Body of pancreas (tissue), 4 donors: ENCODE measurements at regions not wholly inside any gene's neighbourhood (a gene's known extent, or its start where the extent isn't known, plus 50 kb on each side); places are given as distances from the start of the nearest gene placed in this dataset.
A peak's percentile ranks its signal among the peaks of the same experiment; 100 is the strongest.

Source experiments
- ATAC-seq: fragments of 150-250 bp; one replicate; pipeline ENCODE4 v1.9.1; 2016
- DNase-seq, 4 donors: peaks; one replicate each; pipeline ENCODE4 v3.0.0-alpha.2; 2019
- H3K27ac ChIP-seq, 4 donors: fragments of 200-600 bp; sonication (generic); 1 replicate in 3 of 4; 2 replicates in 1 of 4; pipeline versions ENCODE4 v1.5.1 to v1.6.1; 2016 to 2019; ENCODE audit warnings: mild to moderate bottlenecking in 1 of 4, mixed read lengths in 1 of 4, moderate library complexity in 1 of 4
- H3K27me3 ChIP-seq, 2 donors: fragments of 200-600 bp; sonication (generic); one replicate each; pipeline ENCODE4 v1.6.0; 2016; ENCODE audit warnings: mild to moderate bottlenecking in 1 of 2
- H3K36me3 ChIP-seq, 2 donors: fragments of 200-600 bp; sonication (generic); replicated peaks in 1 of 2; 2 replicates each; pipeline ENCODE4 v1.5.1; 2016; ENCODE audit warnings: low read depth in 2 of 2; ENCODE audit not compliant: insufficient read depth in 1 of 2
- H3K4me1 ChIP-seq: fragments of 200-600 bp; sonication (generic); one replicate; pipeline ENCODE4 v1.6.0; 2016
- H3K4me3 ChIP-seq, 2 donors: fragments of 200-600 bp; sonication (generic); 1 replicate in 1 of 2; 2 replicates in 1 of 2; pipeline ENCODE4 v1.5.1; 2016 to 2019
- H3K9me3 ChIP-seq, 3 donors: fragments of 200-600 bp; sonication (generic); 1 replicate in 2 of 3; 2 replicates in 1 of 3; pipeline ENCODE4 v1.5.1; 2016
- CTCF ChIP-seq, 7 experiments: fragments of 450-650 bp in 4 of 7; fragments of 200-600 bp in 3 of 7; sonication (generic) in 3 of 7; IDR thresholded peaks; one replicate each; pipeline ENCODE4 v1.5.1; 2016 to 2019; ENCODE audit warnings: antibody characterized with exemption in 7 of 7
- POLR2A ChIP-seq, 3 donors: fragments of 450-650 bp; IDR thresholded peaks; one replicate each; pipeline ENCODE4 v1.6.1; 2016; ENCODE audit warnings: antibody characterized with exemption in 3 of 3, mild to moderate bottlenecking in 2 of 3
- WGBS, 2 donors: methylation state at CpG; one replicate each; pipeline ENCODE4 v1.1.5; 2017; 5-methylcytosine and 5-hydroxymethylcytosine counted together
- intact Hi-C: fragments of 100-400 bp; cut with DNase I; formaldehyde crosslinking; loops from one replicate; pipeline ENCODE4 v1.15.1; 2023

- no peak overlapping the region for H3K27ac ChIP-seq
- no peak for TF ChIP-seq POLR2A (IDR thresholded peaks at IDR 0.05)
- TF ChIP-seq CTCF (IDR thresholded peaks at IDR 0.05) = no peak
- no peaks in the 10 kb centered on the region for H3K36me3 ChIP-seq
- ATAC-seq = no peak
- no peak for DNase-seq
- no peaks in the 10 kb centered on the region for H3K27me3 ChIP-seq
- H3K4me3 ChIP-seq = no peak overlapping the region
- intact Hi-C loops = no loop called here
- no peaks in the 10 kb centered on the region for H3K4me1 ChIP-seq
- 19 to 40% methylated on average over 1 of the region's 1 CpG for WGBS, 2 donors
- H3K9me3 ChIP-seq = no peaks in the 10 kb centered on the region
Measured at GRCh38 chr17:71625330-71625729, 495.5 kb upstream of the SOX9 start.

- TF ChIP-seq CTCF (IDR thresholded peaks at IDR 0.05) = no peak
- no peak for TF ChIP-seq POLR2A (IDR thresholded peaks at IDR 0.05)
- ATAC-seq (no peak), DNase-seq (no peak)
- Histone ChIP-seq H3K27me3 (no peaks in the 10 kb centered on the region), H3K4me1 (peaks cover 8% of the 10 kb centered on the region), H3K9me3 (no peaks in the 10 kb centered on the region), H3K27ac (no peak overlapping the region), H3K36me3 (no peaks in the 10 kb centered on the region), H3K4me3 (no peak overlapping the region)
- intact Hi-C loops = no loop called here
- 16 to 22% methylated on average over 1 of the region's 1 CpG for WGBS, 2 donors
Measured at GRCh38 chr17:71628306-71628705, 492.5 kb upstream of the SOX9 start.

GRCh38 chr17:71631483-71631882 lies 489.3 kb upstream of the SOX9 start:
- DNase-seq (no peak), ATAC-seq (no peak)
- WGBS, 2 donors = 55 to 65% methylated on average over 1 of the region's 1 CpG
- peaks cover 8% of the 10 kb centered on the region for H3K4me1 ChIP-seq
- no peak overlapping the region for H3K4me3 ChIP-seq
- H3K27ac ChIP-seq = no peak overlapping the region
- TF ChIP-seq CTCF (IDR thresholded peaks at IDR 0.05) = no peak
- no peak for TF ChIP-seq POLR2A (IDR thresholded peaks at IDR 0.05)
- no peaks in the 10 kb centered on the region for H3K36me3 ChIP-seq
- intact Hi-C loops = no loop called here
- H3K27me3 ChIP-seq = no peaks in the 10 kb centered on the region
- H3K9me3 ChIP-seq = no peaks in the 10 kb centered on the region

- Histone ChIP-seq H3K4me3 (no peak overlapping the region), H3K9me3 (no peaks in the 10 kb centered on the region), H3K27ac (no peak overlapping the region), H3K36me3 (no peaks in the 10 kb centered on the region), H3K27me3 (no peaks in the 10 kb centered on the region), H3K4me1 (peaks cover 8% of the 10 kb centered on the region)
- intact Hi-C loops = no loop called here
- TF ChIP-seq POLR2A (IDR thresholded peaks at IDR 0.05) = no peak
- no peak for TF ChIP-seq CTCF (IDR thresholded peaks at IDR 0.05)
- WGBS, 2 donors = 10 to 20% methylated on average over 2 of the region's 2 CpGs
- DNase-seq = no peak
- peak; percentile 35 for ATAC-seq
Measured at GRCh38 chr17:71632328-71632727, 488.5 kb upstream of the SOX9 start.

GRCh38 chr17:71633391-71633849 lies 487.4 kb upstream of the SOX9 start:
- Histone ChIP-seq H3K4me3 (no peak overlapping the region), H3K9me3 (no peaks in the 10 kb centered on the region), H3K27ac (no peak overlapping the region), H3K4me1 (peaks cover 8% of the 10 kb centered on the region), H3K27me3 (no peaks in the 10 kb centered on the region), H3K36me3 (no peaks in the 10 kb centered on the region)
- DNase-seq = no peak
- TF ChIP-seq POLR2A (IDR thresholded peaks at IDR 0.05) (no peak), CTCF (IDR thresholded peaks at IDR 0.05) (no peak)
- no peak for ATAC-seq
- 47 to 52% methylated on average over 4 of the region's 4 CpGs for WGBS, 2 donors
- intact Hi-C loops = no loop called here
